HUDEP-2 (cell line): ENCODE measurements at regions not wholly inside any gene's neighbourhood (a gene's known extent, or its start where the extent isn't known, plus 50 kb on each side); places are given as distances from the start of the nearest gene placed in this dataset.
"Not testable (repeated sequence)": the region's sequence is repeated elsewhere in the genome, so short reads cannot be mapped to it uniquely, and the experiment has no call there.

Experiments used
- DNase-seq, 76 experiments: peaks; one replicate each; lab custom pipeline; 2025; ENCODE audit not compliant: unreplicated experiment in 76 of 76; lab: John Stamatoyannopoulos, UW

GRCh38 chr15:46080016-46080415 lies 445.2 kb downstream of the SQOR start:
- no peak for DNase-seq

GRCh38 chr15:46088486-46089445 lies 453.9 kb downstream of the SQOR start:
- no peak for DNase-seq

GRCh38 chr15:46089467-46089935 lies 454.7 kb downstream of the SQOR start:
- DNase-seq, result no peak

- peak in 7 of 76 experiments; percentile 1 to 13 (median 3) for DNase-seq
Observed at GRCh38 chr15:46091860-46092450, 457.1 kb downstream of the SQOR start.

- DNase-seq, result not testable (repeated sequence)
Observed at GRCh38 chr15:46098006-46098405, 463.2 kb downstream of the SQOR start.

GRCh38 chr15:46110755-46111154 lies 475.9 kb downstream of the SQOR start:
- no peak for DNase-seq

- DNase-seq, result no peak
Observed at GRCh38 chr15:46111730-46112129, 476.9 kb downstream of the SQOR start.

GRCh38 chr15:46117071-46117470 lies 482.2 kb downstream of the SQOR start:
- no peak for DNase-seq

- no peak for DNase-seq
Observed at GRCh38 chr15:46120713-46121112, 485.9 kb downstream of the SQOR start.

- DNase-seq, result no peak
Observed at GRCh38 chr15:46121441-46121840, 486.6 kb downstream of the SQOR start.

- no peak for DNase-seq
Observed at GRCh38 chr15:46126581-46126980, 491.8 kb downstream of the SQOR start.

- DNase-seq, result no peak
Observed at GRCh38 chr15:46127361-46127874, 492.6 kb downstream of the SQOR start.

- no peak for DNase-seq
Observed at GRCh38 chr15:46129145-46129544, 494.3 kb downstream of the SQOR start.

- no peak for DNase-seq
Observed at GRCh38 chr15:46131876-46132275, 497.0 kb downstream of the SQOR start.

GRCh38 chr15:46137443-46137842 lies 502.6 kb downstream of the SQOR start:
- DNase-seq, result no peak

- DNase-seq, result no peak
Observed at GRCh38 chr15:46146002-46146401, 511.2 kb downstream of the SQOR start.

GRCh38 chr15:46146915-46147314 lies 512.1 kb downstream of the SQOR start:
- DNase-seq, result no peak

- no peak for DNase-seq
Observed at GRCh38 chr15:46151786-46152185, 517.0 kb downstream of the SQOR start.

- no peak for DNase-seq
Observed at GRCh38 chr15:46166750-46167149, 531.9 kb downstream of the SQOR start.

GRCh38 chr15:46170326-46170725 lies 535.5 kb downstream of the SQOR start:
- no peak for DNase-seq

- no peak for DNase-seq
Observed at GRCh38 chr15:46174122-46174521, 539.3 kb downstream of the SQOR start.

GRCh38 chr15:46177219-46177618 lies 542.4 kb downstream of the SQOR start:
- DNase-seq, result no peak
